ENCODE measurements at regions not wholly inside any gene's neighbourhood (a gene's known extent, or its start where the extent isn't known, plus 50 kb on each side); places are given as distances from the start of the nearest gene placed in this dataset.

- DNase-seq (ENCODE audit: extremely low read depth in 1 of 2, low read depth in 1 of 2), result no peak
These were observed 83.3 kb downstream of the ALDH8A1 start for GRCh38 chr6:134866563-134866962.

- DNase-seq (ENCODE audit: extremely low read depth in 1 of 2, low read depth in 1 of 2), result no peak
These were observed 85.3 kb downstream of the ALDH8A1 start for GRCh38 chr6:134864558-134864957.

- DNase-seq (ENCODE audit: extremely low read depth in 1 of 2, low read depth in 1 of 2), result no peak
These were observed 86.0 kb downstream of the ALDH8A1 start for GRCh38 chr6:134863763-134864510.

GRCh38 chr6:134854366-134854765, 95.5 kb downstream of the ALDH8A1 start:
- no peak for DNase-seq (ENCODE audit: extremely low read depth in 1 of 2, low read depth in 1 of 2)

- DNase-seq (ENCODE audit: extremely low read depth in 1 of 2, low read depth in 1 of 2), result no peak
These were observed 96.5 kb downstream of the ALDH8A1 start for GRCh38 chr6:134853111-134854055.

GRCh38 chr6:134851548-134851947, 98.4 kb downstream of the ALDH8A1 start:
- DNase-seq (ENCODE audit: extremely low read depth in 1 of 2, low read depth in 1 of 2), result no peak

- DNase-seq (ENCODE audit: extremely low read depth in 1 of 2, low read depth in 1 of 2), result no peak
These were observed 99.1 kb downstream of the ALDH8A1 start for GRCh38 chr6:134850721-134851305.

GRCh38 chr6:134849920-134850447, 99.9 kb downstream of the ALDH8A1 start:
- no peak for DNase-seq (ENCODE audit: extremely low read depth in 1 of 2, low read depth in 1 of 2)

- no peak for DNase-seq (ENCODE audit: extremely low read depth in 1 of 2, low read depth in 1 of 2)
These were observed 101.8 kb downstream of the ALDH8A1 start for GRCh38 chr6:134848076-134848475.

- DNase-seq (ENCODE audit: extremely low read depth in 1 of 2, low read depth in 1 of 2), result no peak
These were observed 103.0 kb downstream of the ALDH8A1 start for GRCh38 chr6:134846865-134847264.

- no peak for DNase-seq (ENCODE audit: extremely low read depth in 1 of 2, low read depth in 1 of 2)
These were observed 103.9 kb downstream of the ALDH8A1 start for GRCh38 chr6:134846031-134846430.

GRCh38 chr6:134844120-134844519, 105.8 kb downstream of the ALDH8A1 start:
- no peak for DNase-seq (ENCODE audit: extremely low read depth in 1 of 2, low read depth in 1 of 2)

- DNase-seq (ENCODE audit: extremely low read depth in 1 of 2, low read depth in 1 of 2), result no peak
These were observed 109.6 kb downstream of the ALDH8A1 start for GRCh38 chr6:134840086-134840867.

GRCh38 chr6:134835993-134836392, 113.9 kb downstream of the ALDH8A1 start:
- no peak for DNase-seq (ENCODE audit: extremely low read depth in 1 of 2, low read depth in 1 of 2)

GRCh38 chr6:134830940-134831339, 119.0 kb downstream of the ALDH8A1 start:
- no peak for DNase-seq (ENCODE audit: extremely low read depth in 1 of 2, low read depth in 1 of 2)

- DNase-seq (ENCODE audit: extremely low read depth in 1 of 2, low read depth in 1 of 2), result no peak
These were observed 119.7 kb downstream of the ALDH8A1 start for GRCh38 chr6:134830194-134830593.

GRCh38 chr6:134828641-134829040, 121.3 kb downstream of the ALDH8A1 start:
- DNase-seq (ENCODE audit: extremely low read depth in 1 of 2, low read depth in 1 of 2), result no peak

- no peak for DNase-seq (ENCODE audit: extremely low read depth in 1 of 2, low read depth in 1 of 2)
These were observed 122.8 kb downstream of the ALDH8A1 start for GRCh38 chr6:134826889-134827737.

GRCh38 chr6:134823710-134824034, 126.2 kb downstream of the ALDH8A1 start:
- DNase-seq (ENCODE audit: extremely low read depth in 1 of 2, low read depth in 1 of 2), result no peak
